Suppressor macrophage treated with lipopolysaccharide for 4 hours (primary cell): ENCODE measurements at regions not wholly inside any gene's neighbourhood (a gene's known extent, or its start where the extent isn't known, plus 50 kb on each side); places are given as distances from the start of the nearest gene placed in this dataset.
"Not testable (repeated sequence)": the region's sequence is repeated elsewhere in the genome, so short reads cannot be mapped to it uniquely, and the experiment has no call there.

Experiments used
- DNase-seq: peaks from one replicate; pipeline ENCODE4 v3.0.0-alpha.2; 2020

GRCh38 chr11:130679247-130679646, 230.8 kb downstream of the ADAMTS15 start:
- no peak for DNase-seq

GRCh38 chr11:130682471-130682870, 233.8 kb downstream of the SNX19 start:
- not testable (repeated sequence) for DNase-seq

GRCh38 chr11:130689222-130689908, 226.9 kb downstream of the SNX19 start:
- no peak for DNase-seq

GRCh38 chr11:130691581-130691980, 224.7 kb downstream of the SNX19 start:
- DNase-seq, result no peak

GRCh38 chr11:130692220-130692619, 224.1 kb downstream of the SNX19 start:
- no peak for DNase-seq

- DNase-seq, result no peak
Observed at GRCh38 chr11:130693543-130693942, 222.7 kb downstream of the SNX19 start.

GRCh38 chr11:130694488-130695045, 221.7 kb downstream of the SNX19 start:
- no peak for DNase-seq

- DNase-seq, result no peak
Observed at GRCh38 chr11:130698174-130698573, 218.1 kb downstream of the SNX19 start.

GRCh38 chr11:130699561-130699960, 216.7 kb downstream of the SNX19 start:
- DNase-seq, result no peak

GRCh38 chr11:130700092-130700491, 216.2 kb downstream of the SNX19 start:
- no peak for DNase-seq

- no peak for DNase-seq
Observed at GRCh38 chr11:130703489-130704190, 212.6 kb downstream of the SNX19 start.

- no peak for DNase-seq
Observed at GRCh38 chr11:130705670-130706421, 210.4 kb downstream of the SNX19 start.

- DNase-seq, result no peak
Observed at GRCh38 chr11:130706572-130706971, 209.7 kb downstream of the SNX19 start.

- no peak for DNase-seq
Observed at GRCh38 chr11:130707217-130707616, 209.1 kb downstream of the SNX19 start.

- no peak for DNase-seq
Observed at GRCh38 chr11:130709531-130709930, 206.7 kb downstream of the SNX19 start.

- no peak for DNase-seq
Observed at GRCh38 chr11:130710021-130710420, 206.3 kb downstream of the SNX19 start.

- DNase-seq, result no peak
Observed at GRCh38 chr11:130710497-130711012, 205.7 kb downstream of the SNX19 start.

- DNase-seq, result no peak
Observed at GRCh38 chr11:130711193-130711592, 205.1 kb downstream of the SNX19 start.

- no peak for DNase-seq
Observed at GRCh38 chr11:130712480-130712879, 203.8 kb downstream of the SNX19 start.

- DNase-seq, result no peak
Observed at GRCh38 chr11:130715085-130715876, 201.0 kb downstream of the SNX19 start.

- no peak for DNase-seq
Observed at GRCh38 chr11:130715877-130716220, 200.4 kb downstream of the SNX19 start.

GRCh38 chr11:130718120-130718519, 198.2 kb downstream of the SNX19 start:
- no peak for DNase-seq
